Osteoblast (primary cell): ENCODE measurements at regions not wholly inside any gene's neighbourhood (a gene's known extent, or its start where the extent isn't known, plus 50 kb on each side); places are given as distances from the start of the nearest gene placed in this dataset.

Experiments
- DNase-seq: peaks from one replicate; pipeline ENCODE4 v3.0.0; 2011; ENCODE audit warnings: low spot score, mixed read lengths; ENCODE audit not compliant: insufficient read length; ENCODE audit errors: missing footprints
- H2AFZ ChIP-seq: 2 replicates; pipeline ENCODE4 v1.6.0; 2011; ENCODE audit warnings: mild to moderate bottlenecking, low read length
- H3K27ac ChIP-seq: 2 replicates; pipeline ENCODE4 v1.5.1; 2011; ENCODE audit warnings: mild to moderate bottlenecking, low read depth, low read length, moderate library complexity
- H3K27me3 ChIP-seq: 2 replicates; pipeline ENCODE4 v1.6.0; 2012; ENCODE audit warnings: mild to moderate bottlenecking, control low read depth, inconsistent platforms, low read length, moderate library complexity; ENCODE audit not compliant: insufficient read depth
- H3K36me3 ChIP-seq: 2 replicates; pipeline ENCODE4 v1.5.1; 2011; ENCODE audit warnings: mild to moderate bottlenecking, low read length, control low read depth, moderate library complexity; ENCODE audit not compliant: insufficient read depth
- H3K4me1 ChIP-seq: 2 replicates; pipeline ENCODE4 v1.5.1; 2011; ENCODE audit warnings: mild to moderate bottlenecking, low read length, control low read depth, moderate library complexity; ENCODE audit not compliant: insufficient read depth
- H3K4me2 ChIP-seq: 2 replicates; pipeline ENCODE4 v1.6.0; 2011; ENCODE audit warnings: mild to moderate bottlenecking, low read length; ENCODE audit not compliant: insufficient read depth
- H3K4me3 ChIP-seq: fragments of 200-600 bp; sonication (generic); 3 replicates; pipeline ENCODE4 v1.5.1; 2012; ENCODE audit warnings: mild to moderate bottlenecking, low read length, inconsistent platforms; ENCODE audit not compliant: insufficient read depth
- H3K79me2 ChIP-seq: 2 replicates; pipeline ENCODE4 v1.6.0; 2012; ENCODE audit warnings: mild to moderate bottlenecking, low read length, control low read depth, inconsistent platforms; ENCODE audit not compliant: insufficient read depth
- H3K9me3 ChIP-seq: 2 replicates; pipeline ENCODE4 v1.5.1; 2011; ENCODE audit warnings: low read depth, low read length, control low read depth
- H4K20me1 ChIP-seq: 2 replicates; pipeline ENCODE4 v1.6.0; 2012; ENCODE audit warnings: mild to moderate bottlenecking, low read length, control low read depth; ENCODE audit not compliant: insufficient read depth
- CTCF ChIP-seq: IDR thresholded peaks from 2 replicates; pipeline ENCODE4 v1.5.1; 2011; ENCODE audit warnings: mild to moderate bottlenecking, low read depth, low read length, moderate library complexity; ENCODE audit errors: extremely low read depth

GRCh38 chr2:67954093-67954748 is 108.6 kb downstream of the C1D start:
- H3K4me2 ChIP-seq: no peak overlapping the region
- H2AFZ ChIP-seq: no peak overlapping the region
- H3K27ac ChIP-seq: no peak overlapping the region
- no peak for TF ChIP-seq CTCF
- no peaks in the 10 kb centered on the region for H4K20me1 ChIP-seq
- H3K4me1 ChIP-seq: peaks cover 3% of the 10 kb centered on the region
- H3K36me3 ChIP-seq: no peaks in the 10 kb centered on the region
- no peaks in the 10 kb centered on the region for H3K27me3 ChIP-seq
- no peak overlapping the region for H3K4me3 ChIP-seq
- H3K79me2 ChIP-seq: no peaks in the 10 kb centered on the region
- H3K9me3 ChIP-seq: no peaks in the 10 kb centered on the region
- no peak for DNase-seq

GRCh38 chr2:67955748-67956603 is 106.8 kb downstream of the C1D start:
- no peaks in the 10 kb centered on the region for H4K20me1 ChIP-seq
- no peak overlapping the region for H3K27ac ChIP-seq
- no peaks in the 10 kb centered on the region for H3K36me3 ChIP-seq
- H3K4me2 ChIP-seq: no peak overlapping the region
- no peak overlapping the region for H2AFZ ChIP-seq
- no peak for TF ChIP-seq CTCF
- no peaks in the 10 kb centered on the region for H3K79me2 ChIP-seq
- H3K4me3 ChIP-seq: no peak overlapping the region
- no peaks in the 10 kb centered on the region for H3K9me3 ChIP-seq
- H3K4me1 ChIP-seq: no peaks in the 10 kb centered on the region
- no peaks in the 10 kb centered on the region for H3K27me3 ChIP-seq
- DNase-seq: no peak

GRCh38 chr2:67965246-67965645 is 97.6 kb downstream of the C1D start:
- H2AFZ ChIP-seq: no peak overlapping the region
- H3K4me1 ChIP-seq: no peaks in the 10 kb centered on the region
- H3K4me3 ChIP-seq: no peak overlapping the region
- H3K4me2 ChIP-seq: no peak overlapping the region
- no peaks in the 10 kb centered on the region for H4K20me1 ChIP-seq
- no peak for TF ChIP-seq CTCF
- no peak for DNase-seq
- H3K27ac ChIP-seq: no peak overlapping the region
- H3K79me2 ChIP-seq: no peaks in the 10 kb centered on the region
- H3K36me3 ChIP-seq: no peaks in the 10 kb centered on the region
- H3K9me3 ChIP-seq: no peaks in the 10 kb centered on the region
- H3K27me3 ChIP-seq: no peaks in the 10 kb centered on the region

- H3K4me3 ChIP-seq: no peak overlapping the region
- H4K20me1 ChIP-seq: no peaks in the 10 kb centered on the region
- H3K36me3 ChIP-seq: no peaks in the 10 kb centered on the region
- H3K27ac ChIP-seq: no peak overlapping the region
- H3K9me3 ChIP-seq: no peaks in the 10 kb centered on the region
- no peak overlapping the region for H3K4me2 ChIP-seq
- H3K79me2 ChIP-seq: no peaks in the 10 kb centered on the region
- H3K27me3 ChIP-seq: no peaks in the 10 kb centered on the region
- peaks cover 3% of the 10 kb centered on the region for H3K4me1 ChIP-seq
- TF ChIP-seq CTCF: no peak
- H2AFZ ChIP-seq: no peak overlapping the region
- DNase-seq: no peak
These were observed 92.7 kb downstream of the C1D start for GRCh38 chr2:67970071-67970470.
